ENCODE measurements at regions not wholly inside any gene's neighbourhood (a gene's known extent, or its start where the extent isn't known, plus 50 kb on each side); places are given as distances from the start of the nearest gene placed in this dataset.

DNA sequence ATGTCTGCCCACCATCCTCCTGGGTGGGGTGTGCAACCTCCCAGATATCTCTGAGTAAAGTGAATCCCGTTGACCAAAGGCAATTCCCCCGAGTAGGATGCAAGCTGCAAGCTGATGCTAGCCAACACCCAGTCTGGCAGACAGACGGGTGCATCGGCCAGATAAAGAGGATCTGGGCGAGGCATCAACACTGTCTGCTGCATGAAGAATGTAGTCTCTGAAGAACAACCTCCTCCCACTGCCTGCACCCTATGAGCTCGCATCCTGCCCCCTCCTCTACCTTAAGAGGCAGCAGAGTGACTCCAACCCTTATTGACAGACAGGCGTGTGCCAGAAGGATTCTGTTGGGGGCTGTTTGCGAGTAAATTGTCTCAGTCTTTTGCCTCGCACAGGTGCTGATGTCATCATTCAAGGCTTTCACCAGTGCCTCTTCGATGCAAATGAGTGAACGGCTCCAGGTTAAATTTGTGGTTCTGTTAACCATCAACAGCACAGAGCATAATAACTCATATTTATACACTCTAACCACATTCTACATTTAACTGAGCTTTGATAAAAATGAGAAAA, 546.9 kb downstream of the BCOR start:
- TF ChIP-seq, protein P1, sequence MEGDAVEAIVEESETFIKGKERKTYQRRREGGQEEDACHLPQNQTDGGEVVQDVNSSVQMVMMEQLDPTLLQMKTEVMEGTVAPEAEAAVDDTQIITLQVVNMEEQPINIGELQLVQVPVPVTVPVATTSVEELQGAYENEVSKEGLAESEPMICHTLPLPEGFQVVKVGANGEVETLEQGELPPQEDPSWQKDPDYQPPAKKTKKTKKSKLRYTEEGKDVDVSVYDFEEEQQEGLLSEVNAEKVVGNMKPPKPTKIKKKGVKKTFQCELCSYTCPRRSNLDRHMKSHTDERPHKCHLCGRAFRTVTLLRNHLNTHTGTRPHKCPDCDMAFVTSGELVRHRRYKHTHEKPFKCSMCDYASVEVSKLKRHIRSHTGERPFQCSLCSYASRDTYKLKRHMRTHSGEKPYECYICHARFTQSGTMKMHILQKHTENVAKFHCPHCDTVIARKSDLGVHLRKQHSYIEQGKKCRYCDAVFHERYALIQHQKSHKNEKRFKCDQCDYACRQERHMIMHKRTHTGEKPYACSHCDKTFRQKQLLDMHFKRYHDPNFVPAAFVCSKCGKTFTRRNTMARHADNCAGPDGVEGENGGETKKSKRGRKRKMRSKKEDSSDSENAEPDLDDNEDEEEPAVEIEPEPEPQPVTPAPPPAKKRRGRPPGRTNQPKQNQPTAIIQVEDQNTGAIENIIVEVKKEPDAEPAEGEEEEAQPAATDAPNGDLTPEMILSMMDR (IDR thresholded peaks at IDR 0.05; ENCODE audit: low read depth, low read length): no peak
- no peak for TF ChIP-seq EZH2phosphoT487 (IDR thresholded peaks at IDR 0.05; ENCODE audit: low read depth)

All from OCI-LY3 (cell line).